ENCODE measurements at regions not wholly inside any gene's neighbourhood (a gene's known extent, or its start where the extent isn't known, plus 50 kb on each side); places are given as distances from the start of the nearest gene placed in this dataset.

GRCh38 chr5:98564836-98565235 is 208.6 kb upstream of the RGMB start:
- no peak overlapping the region for H2AFZ ChIP-seq (ENCODE audit: low read length)
- no peaks in the 10 kb centered on the region for H4K20me1 ChIP-seq (ENCODE audit: insufficient read depth, low read length)
- H3K4me1 ChIP-seq (ENCODE audit: insufficient read depth, low read length, severe bottlenecking), result no peaks in the 10 kb centered on the region
- no peak overlapping the region for H3K4me3 ChIP-seq (ENCODE audit: low read depth, low read length, poor library complexity, severe bottlenecking)
- H3K9ac ChIP-seq (ENCODE audit: low read length), result no peak overlapping the region
- no peaks in the 10 kb centered on the region for H3K27me3 ChIP-seq (ENCODE audit: insufficient read depth, low read length)
- no peaks in the 10 kb centered on the region for H3K9me2 ChIP-seq (ENCODE audit: low read depth, low read length)
- no peak overlapping the region for H3K4me2 ChIP-seq (ENCODE audit: low read length)
- no peaks in the 10 kb centered on the region for H3K9me3 ChIP-seq (ENCODE audit: low read length)
- H3K27ac ChIP-seq (ENCODE audit: low read depth, low read length, poor library complexity, severe bottlenecking), result no peak overlapping the region
- no peaks in the 10 kb centered on the region for H3F3A ChIP-seq (ENCODE audit: insufficient read depth, low read length)
- no peaks in the 10 kb centered on the region for H3K79me2 ChIP-seq (ENCODE audit: insufficient read depth, low read length)
- no peaks in the 10 kb centered on the region for H3K36me3 ChIP-seq (ENCODE audit: insufficient read depth, low read length)
- TF ChIP-seq CTCF (IDR thresholded peaks at IDR 0.05; ENCODE audit: low read length), result no peak
- TF ChIP-seq EZH2 (IDR thresholded peaks at IDR 0.05; ENCODE audit: borderline replicate concordance, low read length), result no peak

- Histone ChIP-seq H3K27me3 (ENCODE audit: insufficient read depth, low read length) (no peaks in the 10 kb centered on the region), H3F3A (ENCODE audit: insufficient read depth, low read length) (no peaks in the 10 kb centered on the region), H3K4me1 (ENCODE audit: insufficient read depth, low read length, severe bottlenecking) (no peaks in the 10 kb centered on the region), H3K9ac (ENCODE audit: low read length) (no peak overlapping the region), H3K79me2 (ENCODE audit: insufficient read depth, low read length) (no peaks in the 10 kb centered on the region), H2AFZ (ENCODE audit: low read length) (no peak overlapping the region), H3K9me2 (ENCODE audit: low read depth, low read length) (no peaks in the 10 kb centered on the region), H3K4me2 (ENCODE audit: low read length) (no peak overlapping the region), H3K9me3 (ENCODE audit: low read length) (no peaks in the 10 kb centered on the region), H3K36me3 (ENCODE audit: insufficient read depth, low read length) (no peaks in the 10 kb centered on the region), H3K4me3 (ENCODE audit: low read depth, low read length, poor library complexity, severe bottlenecking) (no peak overlapping the region), H3K27ac (ENCODE audit: low read depth, low read length, poor library complexity, severe bottlenecking) (no peak overlapping the region), H4K20me1 (ENCODE audit: insufficient read depth, low read length) (no peaks in the 10 kb centered on the region)
- TF ChIP-seq CTCF (IDR thresholded peaks at IDR 0.05; ENCODE audit: low read length) (no peak), EZH2 (IDR thresholded peaks at IDR 0.05; ENCODE audit: borderline replicate concordance, low read length) (no peak)
Measured at GRCh38 chr5:98568336-98568735, 205.1 kb upstream of the RGMB start.

GRCh38 chr5:98569288-98569687 is 204.2 kb upstream of the RGMB start:
- Histone ChIP-seq H2AFZ (ENCODE audit: low read length) (no peak overlapping the region), H3K27me3 (ENCODE audit: insufficient read depth, low read length) (no peaks in the 10 kb centered on the region), H3K27ac (ENCODE audit: low read depth, low read length, poor library complexity, severe bottlenecking) (no peak overlapping the region), H3K36me3 (ENCODE audit: insufficient read depth, low read length) (no peaks in the 10 kb centered on the region), H3F3A (ENCODE audit: insufficient read depth, low read length) (no peaks in the 10 kb centered on the region), H3K4me3 (ENCODE audit: low read depth, low read length, poor library complexity, severe bottlenecking) (no peak overlapping the region), H4K20me1 (ENCODE audit: insufficient read depth, low read length) (no peaks in the 10 kb centered on the region), H3K4me1 (ENCODE audit: insufficient read depth, low read length, severe bottlenecking) (no peaks in the 10 kb centered on the region), H3K4me2 (ENCODE audit: low read length) (no peak overlapping the region), H3K79me2 (ENCODE audit: insufficient read depth, low read length) (no peaks in the 10 kb centered on the region), H3K9me2 (ENCODE audit: low read depth, low read length) (no peaks in the 10 kb centered on the region), H3K9me3 (ENCODE audit: low read length) (no peaks in the 10 kb centered on the region), H3K9ac (ENCODE audit: low read length) (no peak overlapping the region)
- TF ChIP-seq EZH2 (IDR thresholded peaks at IDR 0.05; ENCODE audit: borderline replicate concordance, low read length), result no peak
- TF ChIP-seq CTCF (IDR thresholded peaks at IDR 0.05; ENCODE audit: low read length), result no peak

All from OCI-LY1 (cell line).